Cardiac muscle cell (in vitro differentiated cells and primary cell): ENCODE measurements at regions not wholly inside any gene's neighbourhood (a gene's known extent, or its start where the extent isn't known, plus 50 kb on each side); places are given as distances from the start of the nearest gene placed in this dataset.

Source experiments
- DNase-seq, 2 donors: peaks; one replicate each; pipeline versions ENCODE4 v3.0.0 to v3.0.0-alpha.2; 2010 to 2017; ENCODE audit warnings: low read depth in 1 of 2, low spot score in 1 of 2
- H3K27ac ChIP-seq: fragments of 200-600 bp; sonication (generic); 2 replicates; pipeline ENCODE4 v1.5.1; 2016
- H3K27me3 ChIP-seq: fragments of 200-600 bp; sonication (generic); 2 replicates; pipeline ENCODE4 v1.6.0; 2016; ENCODE audit warnings: control low read depth
- H3K36me3 ChIP-seq: fragments of 200-600 bp; sonication (generic); 2 replicates; pipeline ENCODE4 v1.5.1; 2016; ENCODE audit warnings: control low read depth
- H3K4me1 ChIP-seq: fragments of 200-600 bp; sonication (generic); 2 replicates; pipeline ENCODE4 v1.8.1; 2017; ENCODE audit warnings: low read depth, mild to moderate bottlenecking, mixed run types
- H3K4me3 ChIP-seq: fragments of 200-600 bp; sonication (generic); 2 replicates; pipeline ENCODE4 v1.5.1; 2016; ENCODE audit warnings: mild to moderate bottlenecking
- H3K9me3 ChIP-seq: fragments of 200-600 bp; sonication (generic); 2 replicates; pipeline ENCODE4 v1.5.1; 2017; ENCODE audit warnings: low read depth, mild to moderate bottlenecking, control low read depth
- TF ChIP-seq, protein P1 (sequence below): IDR thresholded peaks from 2 replicates; pipeline ENCODE4 v1.5.1; 2012; ENCODE audit warnings: low read depth, mild to moderate bottlenecking, low read length

DNA sequence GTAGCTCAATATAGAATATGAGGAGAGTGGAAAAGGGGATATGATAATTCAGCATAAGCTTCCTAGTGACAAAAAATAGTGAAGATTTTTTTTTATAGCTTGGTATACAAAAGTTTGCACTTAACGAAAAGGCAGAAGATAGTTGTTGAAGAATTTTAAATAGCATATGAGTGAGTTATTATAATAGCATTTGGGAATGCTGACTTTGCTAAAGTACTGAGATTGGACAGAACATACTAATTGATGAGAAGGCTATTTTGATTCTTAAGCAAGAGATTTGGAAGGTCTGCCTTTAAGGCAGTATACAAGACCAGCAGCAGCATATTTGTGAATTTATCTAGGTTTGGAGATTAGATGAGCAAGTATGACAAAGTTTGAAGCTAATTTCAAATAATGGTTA, 600.9 kb upstream of the POT1 start:
- TF ChIP-seq, protein P1, sequence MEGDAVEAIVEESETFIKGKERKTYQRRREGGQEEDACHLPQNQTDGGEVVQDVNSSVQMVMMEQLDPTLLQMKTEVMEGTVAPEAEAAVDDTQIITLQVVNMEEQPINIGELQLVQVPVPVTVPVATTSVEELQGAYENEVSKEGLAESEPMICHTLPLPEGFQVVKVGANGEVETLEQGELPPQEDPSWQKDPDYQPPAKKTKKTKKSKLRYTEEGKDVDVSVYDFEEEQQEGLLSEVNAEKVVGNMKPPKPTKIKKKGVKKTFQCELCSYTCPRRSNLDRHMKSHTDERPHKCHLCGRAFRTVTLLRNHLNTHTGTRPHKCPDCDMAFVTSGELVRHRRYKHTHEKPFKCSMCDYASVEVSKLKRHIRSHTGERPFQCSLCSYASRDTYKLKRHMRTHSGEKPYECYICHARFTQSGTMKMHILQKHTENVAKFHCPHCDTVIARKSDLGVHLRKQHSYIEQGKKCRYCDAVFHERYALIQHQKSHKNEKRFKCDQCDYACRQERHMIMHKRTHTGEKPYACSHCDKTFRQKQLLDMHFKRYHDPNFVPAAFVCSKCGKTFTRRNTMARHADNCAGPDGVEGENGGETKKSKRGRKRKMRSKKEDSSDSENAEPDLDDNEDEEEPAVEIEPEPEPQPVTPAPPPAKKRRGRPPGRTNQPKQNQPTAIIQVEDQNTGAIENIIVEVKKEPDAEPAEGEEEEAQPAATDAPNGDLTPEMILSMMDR: no peak
- Histone ChIP-seq H3K27me3 (no peaks in the 10 kb centered on the region), H3K27ac (no peak overlapping the region), H3K4me3 (no peak overlapping the region), H3K36me3 (no peaks in the 10 kb centered on the region), H3K9me3 (no peaks in the 10 kb centered on the region), H3K4me1 (no peaks in the 10 kb centered on the region)
- no peak for DNase-seq

GRCh38 chr7:125529249-125529648, 599.6 kb upstream of the POT1 start:
- Histone ChIP-seq H3K9me3 (no peaks in the 10 kb centered on the region), H3K27me3 (no peaks in the 10 kb centered on the region)

GRCh38 chr7:125526958-125527357, 597.3 kb upstream of the POT1 start:
- H3K27me3 ChIP-seq: no peaks in the 10 kb centered on the region
- H3K4me1 ChIP-seq: no peaks in the 10 kb centered on the region
- no peaks in the 10 kb centered on the region for H3K36me3 ChIP-seq
- no peak overlapping the region for H3K27ac ChIP-seq
- H3K4me3 ChIP-seq: no peak overlapping the region
- TF ChIP-seq, protein P1: no peak
- no peak for DNase-seq
- H3K9me3 ChIP-seq: no peaks in the 10 kb centered on the region

More at GRCh38 chr7:125529249-125529648, 599.6 kb upstream of the POT1 start:
- TF ChIP-seq, protein P1: no peak
- Histone ChIP-seq H3K36me3 (no peaks in the 10 kb centered on the region), H3K27ac (no peak overlapping the region), H3K4me3 (no peak overlapping the region), H3K4me1 (no peaks in the 10 kb centered on the region)
- no peak for DNase-seq

GRCh38 chr7:125526092-125526491, 596.5 kb upstream of the POT1 start:
- Histone ChIP-seq H3K36me3 (no peaks in the 10 kb centered on the region), H3K4me1 (no peaks in the 10 kb centered on the region), H3K27ac (no peak overlapping the region), H3K9me3 (no peaks in the 10 kb centered on the region), H3K27me3 (no peaks in the 10 kb centered on the region), H3K4me3 (no peak overlapping the region)
- TF ChIP-seq, protein P1: no peak
- DNase-seq: no peak

DNA sequence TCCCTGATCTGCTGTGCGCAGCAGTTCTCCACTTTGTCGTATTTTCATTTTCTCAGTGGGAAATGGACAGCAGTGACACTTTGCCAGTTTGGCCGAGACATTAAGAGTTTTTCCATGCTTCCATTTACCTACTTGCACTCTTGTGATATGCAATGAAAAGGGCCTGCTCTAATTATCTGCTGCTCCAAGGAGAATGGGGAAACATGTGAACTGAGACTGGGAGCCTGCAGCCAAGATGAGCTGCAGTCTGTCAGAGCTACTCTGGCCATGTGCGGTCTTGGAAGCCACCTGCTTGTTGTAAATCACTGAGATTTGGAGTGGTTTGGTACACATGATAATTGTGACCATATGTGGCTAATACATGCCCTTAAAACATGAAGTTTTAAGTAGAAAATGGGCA, 586.6 kb upstream of the POT1 start:
- Histone ChIP-seq H3K9me3 (no peaks in the 10 kb centered on the region), H3K27me3 (no peaks in the 10 kb centered on the region)

More for the DNA sequence above, 586.6 kb upstream of the POT1 start:
- TF ChIP-seq, protein P1: no peak
- Histone ChIP-seq H3K27ac (no peak overlapping the region), H3K36me3 (no peaks in the 10 kb centered on the region), H3K4me1 (no peaks in the 10 kb centered on the region), H3K4me3 (no peak overlapping the region)
- no peak for DNase-seq
